Colonic mucosa (tissue), 4 donors: ENCODE measurements at regions not wholly inside any gene's neighbourhood (a gene's known extent, or its start where the extent isn't known, plus 50 kb on each side); places are given as distances from the start of the nearest gene placed in this dataset.

ENCODE experiments used
- DNase-seq: peaks from one replicate; pipeline ENCODE4 v3.0.0-alpha.2; 2020
- H3K27ac ChIP-seq: fragments of 200-600 bp; one replicate; pipeline ENCODE4 v1.8.0; 2021
- H3K27me3 ChIP-seq: fragments of 200-600 bp; one replicate; pipeline ENCODE4 v1.8.0; 2021
- H3K36me3 ChIP-seq: fragments of 200-600 bp; one replicate; pipeline ENCODE4 v1.8.0; 2021
- H3K4me1 ChIP-seq: fragments of 200-600 bp; one replicate; pipeline ENCODE4 v1.8.0; 2021; ENCODE audit warnings: mild to moderate bottlenecking
- H3K4me3 ChIP-seq: fragments of 200-600 bp; one replicate; pipeline ENCODE4 v1.8.0; 2021
- H3K9ac ChIP-seq, 2 donors: one replicate each; pipeline ENCODE4 v1.7.0; 2013; ENCODE audit warnings: control low read depth in 2 of 2, low read depth in 2 of 2, low read length in 2 of 2
- H3K9me3 ChIP-seq: fragments of 200-600 bp; one replicate; pipeline ENCODE4 v1.8.0; 2021
- intact Hi-C: fragments of 100-400 bp; cut with DNase I; formaldehyde crosslinking; loops from one replicate; pipeline ENCODE4 v1.14.1; 2022
- TF ChIP-seq, protein P1 (sequence below): fragments of 200-600 bp; IDR thresholded peaks from one replicate; pipeline ENCODE4 v1.8.0; 2022; ENCODE audit warnings: antibody characterized with exemption, mild to moderate bottlenecking
- donor health status: healthy.
- donor health status: DM: no; HTN: no; CAD: no.
- donor health status: DM: no; HTN: no; CAD: no.

DNA sequence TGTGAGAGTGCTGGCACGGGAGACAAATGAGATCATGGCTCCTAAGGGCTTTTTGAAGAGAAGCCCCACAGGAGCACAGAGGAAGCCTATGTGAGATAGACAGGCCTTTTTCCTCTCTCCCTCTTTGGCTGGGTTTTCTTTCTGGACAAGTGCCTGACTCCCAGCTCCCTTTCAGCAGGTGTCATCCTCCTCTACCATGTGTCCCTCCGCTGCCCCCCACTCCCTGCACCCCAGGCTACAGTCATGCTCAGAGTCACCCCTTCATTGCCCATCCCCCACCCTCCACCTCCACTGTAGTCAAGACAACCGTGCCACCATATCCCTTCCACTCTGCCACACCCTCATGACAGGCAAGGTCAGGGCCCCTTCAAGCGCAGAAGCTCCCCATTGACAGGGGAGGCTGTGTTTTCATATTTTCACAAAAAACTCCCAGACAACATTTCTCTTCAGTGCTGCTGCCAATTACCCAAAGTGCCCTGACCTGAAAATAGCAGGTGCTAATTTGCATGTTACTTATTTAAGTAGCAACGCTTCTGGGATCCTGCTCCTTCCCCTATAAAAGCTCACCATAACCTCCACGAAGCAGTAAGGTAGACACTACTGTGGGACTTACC, 92.1 kb upstream of the IPO9 start:
- TF ChIP-seq, protein P1, sequence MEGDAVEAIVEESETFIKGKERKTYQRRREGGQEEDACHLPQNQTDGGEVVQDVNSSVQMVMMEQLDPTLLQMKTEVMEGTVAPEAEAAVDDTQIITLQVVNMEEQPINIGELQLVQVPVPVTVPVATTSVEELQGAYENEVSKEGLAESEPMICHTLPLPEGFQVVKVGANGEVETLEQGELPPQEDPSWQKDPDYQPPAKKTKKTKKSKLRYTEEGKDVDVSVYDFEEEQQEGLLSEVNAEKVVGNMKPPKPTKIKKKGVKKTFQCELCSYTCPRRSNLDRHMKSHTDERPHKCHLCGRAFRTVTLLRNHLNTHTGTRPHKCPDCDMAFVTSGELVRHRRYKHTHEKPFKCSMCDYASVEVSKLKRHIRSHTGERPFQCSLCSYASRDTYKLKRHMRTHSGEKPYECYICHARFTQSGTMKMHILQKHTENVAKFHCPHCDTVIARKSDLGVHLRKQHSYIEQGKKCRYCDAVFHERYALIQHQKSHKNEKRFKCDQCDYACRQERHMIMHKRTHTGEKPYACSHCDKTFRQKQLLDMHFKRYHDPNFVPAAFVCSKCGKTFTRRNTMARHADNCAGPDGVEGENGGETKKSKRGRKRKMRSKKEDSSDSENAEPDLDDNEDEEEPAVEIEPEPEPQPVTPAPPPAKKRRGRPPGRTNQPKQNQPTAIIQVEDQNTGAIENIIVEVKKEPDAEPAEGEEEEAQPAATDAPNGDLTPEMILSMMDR = no peak
- Histone ChIP-seq H3K4me1 (no peaks in the 10 kb centered on the region), H3K27me3 (no peaks in the 10 kb centered on the region), H3K9ac (peak overlapping the region in 1 of 2 donors; percentile 23), H3K4me3 (no peak overlapping the region), H3K9me3 (no peaks in the 10 kb centered on the region), H3K36me3 (no peaks in the 10 kb centered on the region), H3K27ac (no peak overlapping the region)
- intact Hi-C loops = no loop called here
- no peak for DNase-seq

DNA sequence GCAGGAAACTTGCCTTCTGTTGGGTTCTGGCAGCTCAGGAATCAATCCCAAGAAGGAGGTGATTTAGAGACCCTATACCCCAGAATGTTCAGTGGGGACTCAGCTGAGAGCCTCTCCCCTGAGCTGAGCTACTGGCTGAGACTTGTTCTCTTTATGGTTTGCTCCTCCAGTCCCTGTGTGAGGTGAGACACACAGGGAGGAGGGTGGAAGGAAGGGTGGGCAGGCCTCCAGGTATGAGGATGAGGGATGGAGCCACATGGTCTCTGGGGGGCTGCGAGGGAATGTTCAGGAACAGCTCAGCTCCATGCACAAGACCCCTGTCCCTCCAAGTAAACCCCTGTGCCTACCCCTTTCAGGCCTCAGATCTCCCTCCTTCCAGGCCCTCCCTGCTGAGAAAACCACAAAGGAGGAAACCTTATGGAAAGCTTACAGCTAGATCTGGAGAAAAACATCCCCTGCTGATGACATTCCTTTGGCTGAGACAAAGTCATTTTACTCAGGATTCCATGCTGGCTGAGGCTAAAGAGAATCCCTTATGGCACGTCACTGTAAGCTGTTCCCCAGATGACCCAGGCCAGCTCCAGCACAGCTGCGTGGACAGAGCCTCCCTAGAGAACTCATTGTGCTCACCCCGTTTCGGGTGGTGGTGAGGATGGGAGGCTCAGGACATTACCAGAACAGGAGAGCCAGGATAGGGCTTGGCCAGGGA, 91.5 kb upstream of the IPO9 start:
- intact Hi-C loops = no loop called here
- H3K4me3 ChIP-seq = no peak overlapping the region
- no peaks in the 10 kb centered on the region for H3K9me3 ChIP-seq
- no peaks in the 10 kb centered on the region for H3K27me3 ChIP-seq
- no peak overlapping the region for H3K27ac ChIP-seq
- H3K9ac ChIP-seq = peak overlapping the region in 1 of 2 donors; percentile 23
- no peaks in the 10 kb centered on the region for H3K36me3 ChIP-seq
- no peaks in the 10 kb centered on the region for H3K4me1 ChIP-seq
- DNase-seq = no peak
- TF ChIP-seq, protein P1 = no peak

DNA sequence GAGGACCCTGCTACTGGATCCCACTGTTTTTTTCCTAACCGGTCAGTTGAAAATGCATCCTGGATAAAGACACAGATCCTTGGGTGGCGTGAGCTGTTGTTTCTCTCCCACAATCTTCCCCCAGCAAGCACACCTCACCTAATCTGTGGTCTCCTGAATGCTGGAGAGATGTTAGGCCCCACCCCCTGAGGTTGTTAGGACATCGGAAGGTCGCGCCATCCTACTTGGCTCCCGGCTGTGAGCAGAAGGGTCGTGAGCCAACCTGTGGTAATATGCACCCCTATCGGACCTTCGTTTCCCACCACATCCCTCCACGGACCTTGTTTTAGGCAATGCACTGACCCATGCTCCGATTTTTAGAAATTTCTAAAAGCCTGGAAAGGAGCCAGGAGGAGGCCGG, 89.9 kb upstream of the IPO9 start:
- no peaks in the 10 kb centered on the region for H3K27me3 ChIP-seq
- no peaks in the 10 kb centered on the region for H3K36me3 ChIP-seq
- intact Hi-C loops = no loop called here
- H3K9ac ChIP-seq = peak overlapping the region; percentile 47 to 75
- no peak for DNase-seq
- peak overlapping the region; percentile 18 for H3K27ac ChIP-seq
- no peaks in the 10 kb centered on the region for H3K9me3 ChIP-seq
- TF ChIP-seq, protein P1 = no peak
- no peaks in the 10 kb centered on the region for H3K4me1 ChIP-seq
- peak overlapping the region; percentile 94 for H3K4me3 ChIP-seq

DNA sequence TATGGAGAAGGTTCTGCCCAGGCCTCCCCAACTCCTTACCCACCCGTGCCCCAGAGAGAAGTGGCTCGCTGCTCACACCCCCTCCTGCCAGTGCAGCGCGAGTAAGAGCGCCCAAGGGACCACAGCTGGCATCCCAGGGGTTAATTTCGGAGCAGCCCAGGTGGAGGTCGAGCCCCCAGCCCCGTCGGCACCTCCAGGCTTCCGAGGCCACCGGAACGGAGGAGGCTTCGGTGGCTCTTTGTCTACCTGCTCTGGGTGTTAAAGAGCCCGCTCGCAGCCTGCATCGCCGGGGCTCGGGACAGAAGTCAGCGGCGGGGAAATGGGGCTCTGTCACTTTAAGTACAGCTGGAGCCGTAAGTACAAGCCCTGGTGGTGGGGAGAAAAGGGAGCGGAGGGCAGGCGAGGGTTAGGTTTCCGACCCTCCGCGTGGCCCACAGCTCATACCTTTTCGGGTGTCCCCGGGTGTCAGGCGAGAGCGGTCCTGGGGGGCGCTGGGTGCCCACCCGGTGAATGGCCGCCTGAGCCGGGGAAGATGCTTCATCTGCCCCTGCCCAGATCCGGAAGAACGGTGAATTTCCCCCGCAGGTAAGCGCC, 89.4 kb upstream of the IPO9 start:
- peak overlapping the region; percentile 75 to 77 for H3K9ac ChIP-seq
- intact Hi-C loops = no loop called here
- no peaks in the 10 kb centered on the region for H3K4me1 ChIP-seq
- H3K9me3 ChIP-seq = no peaks in the 10 kb centered on the region
- H3K27me3 ChIP-seq = no peaks in the 10 kb centered on the region
- TF ChIP-seq, protein P1 = no peak
- peak overlapping the region; percentile 18 for H3K27ac ChIP-seq
- peak; percentile 81 for DNase-seq
- no peaks in the 10 kb centered on the region for H3K36me3 ChIP-seq
- H3K4me3 ChIP-seq = peak overlapping the region; percentile 94

DNA sequence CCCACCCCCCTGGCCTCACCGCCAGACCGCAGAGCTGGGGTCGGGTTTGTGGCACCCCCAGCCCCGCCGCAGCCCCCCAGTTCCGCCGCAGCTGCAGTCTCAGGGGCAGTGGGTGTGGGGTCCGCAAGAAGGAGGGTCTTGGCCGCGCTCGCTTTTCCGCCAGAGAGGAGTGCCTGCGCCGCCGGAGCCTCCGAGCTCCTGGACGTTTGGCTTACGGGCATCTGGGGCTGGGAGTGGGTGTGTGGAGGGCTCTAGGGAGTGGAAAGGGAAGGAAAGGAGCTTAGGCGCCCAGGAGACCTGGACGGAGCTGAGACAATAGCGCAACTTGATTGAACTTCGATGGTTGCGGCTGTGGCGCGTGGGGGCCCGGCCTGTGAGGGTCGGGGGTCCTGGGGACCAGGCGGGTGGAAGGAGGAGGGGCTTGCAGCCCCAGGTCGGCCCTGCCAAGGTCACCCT, 88.8 kb upstream of the IPO9 start:
- TF ChIP-seq, protein P1 = no peak
- H3K4me3 ChIP-seq = peak overlapping the region; percentile 94
- intact Hi-C loops = no loop called here
- H3K9me3 ChIP-seq = no peaks in the 10 kb centered on the region
- peak overlapping the region; percentile 18 for H3K27ac ChIP-seq
- H3K36me3 ChIP-seq = no peaks in the 10 kb centered on the region
- peak; percentile 39 for DNase-seq
- H3K27me3 ChIP-seq = no peaks in the 10 kb centered on the region
- H3K9ac ChIP-seq = peak overlapping the region; percentile 75 to 77
- H3K4me1 ChIP-seq = no peaks in the 10 kb centered on the region
